ENCODE measurements at regions not wholly inside any gene's neighbourhood (a gene's known extent, or its start where the extent isn't known, plus 50 kb on each side); places are given as distances from the start of the nearest gene placed in this dataset.

DNA sequence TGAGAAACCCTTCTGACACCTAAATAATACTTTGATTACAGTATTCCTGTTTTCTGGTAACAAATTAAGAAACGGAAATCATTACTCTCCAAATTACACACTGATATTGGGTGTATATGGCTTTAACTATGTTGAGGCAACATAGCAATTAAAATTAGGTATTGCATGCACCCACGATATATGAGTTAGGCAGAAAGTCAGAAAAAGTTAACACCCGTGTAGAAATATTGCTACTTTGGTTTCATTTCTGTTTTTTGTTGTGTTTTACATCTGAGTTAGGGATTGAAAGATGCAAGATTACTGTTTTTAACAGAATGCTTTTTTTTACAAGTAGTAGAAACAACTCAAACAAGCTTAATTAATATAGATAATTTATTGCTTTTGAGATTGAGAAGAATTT, 327.8 kb downstream of the GBE1 start:
- DNase-seq (ENCODE audit: low read depth in 1 of 2, low spot score in 1 of 2) (no peak), ATAC-seq (no peak), FAIRE-seq (no peak)
- Histone ChIP-seq H3K4me3 (no peak overlapping the region), H3K27ac (no peak overlapping the region), H3K4me1 (no peaks in the 10 kb centered on the region), H3K4me2 (no peak overlapping the region), H3K9me3 (no peaks in the 10 kb centered on the region)
- TF ChIP-seq E2F6 (IDR thresholded peaks at IDR 0.05; ENCODE audit: borderline replicate concordance, low read depth) (no peak), ZNF302 (CRISPR knock-in tag; IDR thresholded peaks at IDR 0.05) (no peak), TP53 (CRISPR knock-in tag; IDR thresholded peaks at IDR 0.05) (no peak), REST (IDR thresholded peaks at IDR 0.05) (no peak), PHF8 (IDR thresholded peaks at IDR 0.05; ENCODE audit: borderline replicate concordance, low read depth) (no peak), JUN (IDR thresholded peaks at IDR 0.05) (no peak), JUNB (IDR thresholded peaks at IDR 0.05) (no peak), POLR2A (IDR thresholded peaks at IDR 0.05; ENCODE audit: low read length) (no peak), RFX5 (IDR thresholded peaks at IDR 0.05) (no peak), RNF2 (IDR thresholded peaks at IDR 0.05; ENCODE audit: borderline replicate concordance, low read depth) (no peak), KDM1A (IDR thresholded peaks at IDR 0.05; ENCODE audit: low read depth) (no peak)
- TF ChIP-seq, protein P1, sequence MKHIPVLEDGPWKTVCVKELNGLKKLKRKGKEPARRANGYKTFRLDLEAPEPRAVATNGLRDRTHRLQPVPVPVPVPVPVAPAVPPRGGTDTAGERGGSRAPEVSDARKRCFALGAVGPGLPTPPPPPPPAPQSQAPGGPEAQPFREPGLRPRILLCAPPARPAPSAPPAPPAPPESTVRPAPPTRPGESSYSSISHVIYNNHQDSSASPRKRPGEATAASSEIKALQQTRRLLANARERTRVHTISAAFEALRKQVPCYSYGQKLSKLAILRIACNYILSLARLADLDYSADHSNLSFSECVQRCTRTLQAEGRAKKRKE (CRISPR knock-in tag; IDR thresholded peaks at IDR 0.05; ENCODE audit: low read depth), result no peak
- TF ChIP-seq, protein P2, sequence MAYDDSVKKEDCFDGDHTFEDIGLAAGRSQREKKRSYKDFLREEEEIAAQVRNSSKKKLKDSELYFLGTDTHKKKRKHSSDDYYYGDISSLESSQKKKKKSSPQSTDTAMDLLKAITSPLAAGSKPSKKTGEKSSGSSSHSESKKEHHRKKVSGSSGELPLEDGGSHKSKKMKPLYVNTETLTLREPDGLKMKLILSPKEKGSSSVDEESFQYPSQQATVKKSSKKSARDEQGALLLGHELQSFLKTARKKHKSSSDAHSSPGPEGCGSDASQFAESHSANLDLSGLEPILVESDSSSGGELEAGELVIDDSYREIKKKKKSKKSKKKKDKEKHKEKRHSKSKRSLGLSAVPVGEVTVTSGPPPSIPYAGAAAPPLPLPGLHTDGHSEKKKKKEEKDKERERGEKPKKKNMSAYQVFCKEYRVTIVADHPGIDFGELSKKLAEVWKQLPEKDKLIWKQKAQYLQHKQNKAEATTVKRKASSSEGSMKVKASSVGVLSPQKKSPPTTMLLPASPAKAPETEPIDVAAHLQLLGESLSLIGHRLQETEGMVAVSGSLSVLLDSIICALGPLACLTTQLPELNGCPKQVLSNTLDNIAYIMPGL (CRISPR knock-in tag; IDR thresholded peaks at IDR 0.05; ENCODE audit: borderline replicate concordance), result no peak
- CTCF ChIA-PET, result no interaction called here
- POLR2A ChIA-PET, result no interaction called here
- 34% methylated on average over 3 of the region's 3 CpGs for WGBS (ENCODE audit: missing lambda C conversion rate)

DNA sequence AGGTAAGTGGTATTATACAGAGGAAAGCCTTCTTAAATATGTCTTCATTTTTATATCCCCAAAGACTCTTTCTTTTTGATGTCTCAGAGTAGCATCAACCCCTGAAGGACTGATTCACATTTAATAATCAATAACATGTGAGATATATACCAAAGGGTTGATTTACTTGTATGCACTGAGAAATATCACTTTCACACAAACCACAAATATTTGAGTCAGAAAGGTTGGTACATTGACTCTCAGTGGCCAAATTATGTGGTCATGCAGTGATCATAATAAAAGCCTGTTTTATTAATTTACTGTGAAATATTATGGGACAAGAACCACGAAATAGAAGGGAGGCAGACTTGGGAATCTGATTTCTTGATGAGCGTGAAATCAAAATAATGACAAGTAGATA, 329.0 kb downstream of the GBE1 start:
- POLR2A ChIA-PET, result no interaction called here
- no peak overlapping the region for H3K4me2 ChIP-seq
- H3K9me3 ChIP-seq, result no peaks in the 10 kb centered on the region
- TF ChIP-seq, protein P2 (CRISPR knock-in tag; IDR thresholded peaks at IDR 0.05; ENCODE audit: borderline replicate concordance), result no peak
- TF ChIP-seq ZC3H11A (IDR thresholded peaks at IDR 0.05) (no peak), HEYL (CRISPR knock-in tag; IDR thresholded peaks at IDR 0.05) (no peak), MYC (IDR thresholded peaks at IDR 0.05; ENCODE audit: borderline replicate concordance, low read length) (no peak), KDM1A (IDR thresholded peaks at IDR 0.05; ENCODE audit: low read depth) (no peak), ESRRA (IDR thresholded peaks at IDR 0.05; ENCODE audit: borderline replicate concordance, low read length) (no peak), BCL3 (IDR thresholded peaks at IDR 0.05) (no peak), NR3C1 (IDR thresholded peaks at IDR 0.05) (no peak), HOXB5 (CRISPR knock-in tag; IDR thresholded peaks at IDR 0.05) (no peak), CEBPB (IDR thresholded peaks at IDR 0.05) (no peak)
- TF ChIP-seq, protein P3, sequence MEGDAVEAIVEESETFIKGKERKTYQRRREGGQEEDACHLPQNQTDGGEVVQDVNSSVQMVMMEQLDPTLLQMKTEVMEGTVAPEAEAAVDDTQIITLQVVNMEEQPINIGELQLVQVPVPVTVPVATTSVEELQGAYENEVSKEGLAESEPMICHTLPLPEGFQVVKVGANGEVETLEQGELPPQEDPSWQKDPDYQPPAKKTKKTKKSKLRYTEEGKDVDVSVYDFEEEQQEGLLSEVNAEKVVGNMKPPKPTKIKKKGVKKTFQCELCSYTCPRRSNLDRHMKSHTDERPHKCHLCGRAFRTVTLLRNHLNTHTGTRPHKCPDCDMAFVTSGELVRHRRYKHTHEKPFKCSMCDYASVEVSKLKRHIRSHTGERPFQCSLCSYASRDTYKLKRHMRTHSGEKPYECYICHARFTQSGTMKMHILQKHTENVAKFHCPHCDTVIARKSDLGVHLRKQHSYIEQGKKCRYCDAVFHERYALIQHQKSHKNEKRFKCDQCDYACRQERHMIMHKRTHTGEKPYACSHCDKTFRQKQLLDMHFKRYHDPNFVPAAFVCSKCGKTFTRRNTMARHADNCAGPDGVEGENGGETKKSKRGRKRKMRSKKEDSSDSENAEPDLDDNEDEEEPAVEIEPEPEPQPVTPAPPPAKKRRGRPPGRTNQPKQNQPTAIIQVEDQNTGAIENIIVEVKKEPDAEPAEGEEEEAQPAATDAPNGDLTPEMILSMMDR (IDR thresholded peaks at IDR 0.05), result no peak
- DNase-seq (ENCODE audit: low read depth in 1 of 2, low spot score in 1 of 2) (no peak), ATAC-seq (no peak), FAIRE-seq (no peak)
- H3K4me3 ChIP-seq, result no peak overlapping the region
- H3K4me1 ChIP-seq, result no peaks in the 10 kb centered on the region
- no peak overlapping the region for H3K27ac ChIP-seq
- WGBS (ENCODE audit: missing lambda C conversion rate), result 44% methylated on average over 2 of the region's 2 CpGs
- CTCF ChIA-PET, result no interaction called here

All from A549 (cell line).